WTC11 (cell line): ENCODE measurements at regions not wholly inside any gene's neighbourhood (a gene's known extent, or its start where the extent isn't known, plus 50 kb on each side); places are given as distances from the start of the nearest gene placed in this dataset.

Experiments
- ATAC-seq: fragments of 200-7000 bp; cut with Tn5 transposase; 2 replicates; pipeline ENCODE4 v1.10.0; 2021; ENCODE audit warnings: mild to moderate bottlenecking, moderate library complexity
- CTCF ChIA-PET: fragments of 300-600 bp; sonication (Branson Sonifier 250); formaldehyde crosslinking; loops from one replicate; lab custom pipeline; 2021; ENCODE audit warnings: antibody characterized with exemption; lab: Charles Lee
- POLR2A ChIA-PET: fragments of 350-600 bp; sonication (Branson Sonifier 250); formaldehyde crosslinking; loops from one replicate; lab custom pipeline; 2021; ENCODE audit warnings: antibody characterized with exemption; lab: Charles Lee
- DNase-seq: peaks from one replicate; pipeline ENCODE4 v3.0.0; 2021; ENCODE audit warnings: low spot score
- H3K27ac Mint-ChIP-seq: 2 replicates; pipeline ENCODE4 v1.8.0; 2021; ENCODE audit warnings: mixed read lengths
- H3K27me3 Mint-ChIP-seq: 2 replicates; pipeline ENCODE4 v1.8.0; 2021; ENCODE audit warnings: low read depth, mild to moderate bottlenecking, moderate library complexity, mixed read lengths
- H3K36me3 Mint-ChIP-seq: 2 replicates; pipeline ENCODE4 v1.8.0; 2021; ENCODE audit warnings: mixed read lengths
- H3K4me1 Mint-ChIP-seq: 2 replicates; pipeline ENCODE4 v1.8.0; 2022; ENCODE audit warnings: mixed read lengths
- H3K4me3 Mint-ChIP-seq: 2 replicates; pipeline ENCODE4 v1.8.0; 2021; ENCODE audit warnings: mild to moderate bottlenecking, moderate library complexity, mixed read lengths
- H3K9me3 Mint-ChIP-seq: 2 replicates; pipeline ENCODE4 v1.8.0; 2021; ENCODE audit warnings: mixed read lengths
- ATF1 ChIP-seq: sonication (generic); formaldehyde crosslinking; IDR thresholded peaks from 2 replicates; pipeline ENCODE4 v1.8.1; 2023; ENCODE audit warnings: mild to moderate bottlenecking, moderate library complexity, missing genetic modification reagents
- ATF2 ChIP-seq: sonication (generic); formaldehyde crosslinking; IDR thresholded peaks from 2 replicates; pipeline ENCODE4 v1.8.1; 2022; ENCODE audit warnings: low read depth, missing genetic modification reagents, borderline replicate concordance
- E2F1 ChIP-seq: sonication (generic); formaldehyde crosslinking; IDR thresholded peaks from 2 replicates; pipeline ENCODE4 v1.8.0; 2022; ENCODE audit warnings: mild to moderate bottlenecking, missing genetic modification reagents
- EMX1 ChIP-seq: fragments of 250-450 bp; sonication (Bioruptor Pico); IDR thresholded peaks from 2 replicates; pipeline ENCODE4 v1.8.0; 2021; ENCODE audit warnings: mild to moderate bottlenecking
- FOXK1 ChIP-seq: sonication (generic); formaldehyde crosslinking; IDR thresholded peaks from 2 replicates; pipeline ENCODE4 v1.8.0; 2022; ENCODE audit warnings: mild to moderate bottlenecking, moderate library complexity, missing genetic modification reagents
- IRF1 ChIP-seq: sonication (generic); formaldehyde crosslinking; IDR thresholded peaks from 2 replicates; pipeline ENCODE4 v1.8.0; 2023; ENCODE audit warnings: missing genetic modification reagents
- MYBL2 ChIP-seq: sonication (generic); formaldehyde crosslinking; IDR thresholded peaks from 2 replicates; pipeline ENCODE4 v1.8.1; 2023; ENCODE audit warnings: mild to moderate bottlenecking, moderate library complexity, missing genetic modification reagents
- NFE2L1 ChIP-seq: sonication (generic); formaldehyde crosslinking; IDR thresholded peaks from 2 replicates; pipeline ENCODE4 v1.8.1; 2023; ENCODE audit warnings: missing genetic modification reagents
- NR2C2 ChIP-seq: sonication (generic); formaldehyde crosslinking; IDR thresholded peaks from 2 replicates; pipeline ENCODE4 v1.8.0; 2022; ENCODE audit warnings: mild to moderate bottlenecking, missing genetic modification reagents
- PRDM15 ChIP-seq: sonication (generic); formaldehyde crosslinking; IDR thresholded peaks from 2 replicates; pipeline ENCODE4 v1.8.0; 2022; ENCODE audit warnings: missing genetic modification reagents
- PRRX2 ChIP-seq: fragments of 250-450 bp; sonication (Bioruptor Pico); IDR thresholded peaks from 2 replicates; pipeline ENCODE4 v1.8.0; 2021; ENCODE audit warnings: mild to moderate bottlenecking
- TEAD1 ChIP-seq: sonication (generic); formaldehyde crosslinking; IDR thresholded peaks from 2 replicates; pipeline ENCODE4 v1.8.0; 2022; ENCODE audit warnings: mild to moderate bottlenecking, missing genetic modification reagents
- ZNF263 ChIP-seq: sonication (generic); formaldehyde crosslinking; IDR thresholded peaks from 2 replicates; pipeline ENCODE4 v1.8.1; 2022; ENCODE audit warnings: low read depth, mild to moderate bottlenecking, moderate library complexity, missing genetic modification reagents
- ZNF317 ChIP-seq: sonication (generic); formaldehyde crosslinking; IDR thresholded peaks from 2 replicates; pipeline ENCODE4 v1.8.1; 2023; ENCODE audit warnings: low read depth, mild to moderate bottlenecking, moderate library complexity, missing genetic modification reagents, borderline replicate concordance
- ZNF416 ChIP-seq: fragments of 250-450 bp; sonication (Bioruptor Pico); IDR thresholded peaks from 2 replicates; pipeline ENCODE4 v1.9.0; 2021; ENCODE audit warnings: mild to moderate bottlenecking, inconsistent platforms
- TF ChIP-seq, protein P1 (sequence below): fragments of 200-600 bp; IDR thresholded peaks from 2 replicates; pipeline ENCODE4 v1.8.0; 2022; ENCODE audit warnings: antibody characterized with exemption
- TF ChIP-seq, protein P2 (sequence below): sonication (generic); formaldehyde crosslinking; IDR thresholded peaks from 2 replicates; pipeline ENCODE4 v1.8.1; 2023; ENCODE audit warnings: mild to moderate bottlenecking, moderate library complexity, missing genetic modification reagents

DNA sequence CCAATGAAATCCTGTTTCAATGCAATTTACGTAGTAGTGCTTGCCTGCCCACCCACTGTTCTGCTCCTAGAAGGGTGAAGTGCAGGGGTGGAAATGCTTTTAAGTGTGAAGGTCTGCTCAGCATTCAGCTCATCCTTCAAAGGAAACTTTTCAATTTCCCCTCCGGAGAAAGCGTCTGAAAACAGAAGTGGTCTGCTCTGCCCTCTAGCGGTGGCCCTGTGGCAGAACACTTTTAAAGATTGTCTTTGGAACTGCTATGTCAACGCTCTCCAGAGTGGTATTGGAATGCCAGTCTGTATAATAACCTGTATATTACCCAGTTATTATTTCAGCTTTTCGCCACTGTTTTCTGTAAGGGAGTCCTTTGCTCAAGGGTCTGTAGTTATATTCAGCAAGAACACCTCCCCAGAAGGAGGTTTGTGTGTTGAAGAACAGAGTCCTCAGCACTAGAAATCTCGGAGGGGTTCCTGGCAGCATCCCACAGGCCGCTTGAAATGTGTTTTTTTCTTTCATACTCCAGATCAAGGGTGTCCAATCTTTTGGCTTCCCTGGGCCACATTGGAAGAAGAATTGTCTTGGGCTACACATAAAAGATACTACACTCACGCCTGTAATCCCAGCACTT lies 63.1 kb upstream of the KLHL31 start:
- POLR2A ChIA-PET: no interaction called here
- Mint-ChIP-seq H3K4me3 (no peak overlapping the region), H3K36me3 (no peaks in the 10 kb centered on the region), H3K27ac (no peak overlapping the region), H3K4me1 (peaks cover 48% of the 10 kb centered on the region), H3K27me3 (no peaks in the 10 kb centered on the region), H3K9me3 (no peaks in the 10 kb centered on the region)
- CTCF ChIA-PET: interaction anchor here (0.6 to 5.8 kb wide), 60 partner anchors 9 to 625 kb away, joined by 3 to 107 read pairs (median 4); partner anchors contain the start of genes GCLC and LRRC1
- ATAC-seq (peak; percentile 64), DNase-seq (peak; percentile 56)
- TF ChIP-seq E2F1: no peak
- TF ChIP-seq, protein P1, sequence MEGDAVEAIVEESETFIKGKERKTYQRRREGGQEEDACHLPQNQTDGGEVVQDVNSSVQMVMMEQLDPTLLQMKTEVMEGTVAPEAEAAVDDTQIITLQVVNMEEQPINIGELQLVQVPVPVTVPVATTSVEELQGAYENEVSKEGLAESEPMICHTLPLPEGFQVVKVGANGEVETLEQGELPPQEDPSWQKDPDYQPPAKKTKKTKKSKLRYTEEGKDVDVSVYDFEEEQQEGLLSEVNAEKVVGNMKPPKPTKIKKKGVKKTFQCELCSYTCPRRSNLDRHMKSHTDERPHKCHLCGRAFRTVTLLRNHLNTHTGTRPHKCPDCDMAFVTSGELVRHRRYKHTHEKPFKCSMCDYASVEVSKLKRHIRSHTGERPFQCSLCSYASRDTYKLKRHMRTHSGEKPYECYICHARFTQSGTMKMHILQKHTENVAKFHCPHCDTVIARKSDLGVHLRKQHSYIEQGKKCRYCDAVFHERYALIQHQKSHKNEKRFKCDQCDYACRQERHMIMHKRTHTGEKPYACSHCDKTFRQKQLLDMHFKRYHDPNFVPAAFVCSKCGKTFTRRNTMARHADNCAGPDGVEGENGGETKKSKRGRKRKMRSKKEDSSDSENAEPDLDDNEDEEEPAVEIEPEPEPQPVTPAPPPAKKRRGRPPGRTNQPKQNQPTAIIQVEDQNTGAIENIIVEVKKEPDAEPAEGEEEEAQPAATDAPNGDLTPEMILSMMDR: peak; percentile 73

- ATAC-seq (no peak), DNase-seq (no peak)
- H3K4me1 Mint-ChIP-seq: peaks cover 51% of the 10 kb centered on the region
- no peak overlapping the region for H3K4me3 Mint-ChIP-seq
- TF ChIP-seq MYBL2 (no peak), NR2C2 (CRISPR knock-in tag) (no peak), PRDM15 (CRISPR knock-in tag) (no peak), ZNF263 (CRISPR knock-in tag) (no peak), IRF1 (CRISPR knock-in tag) (no peak), ATF1 (no peak), ZNF416 (CRISPR knock-in tag) (no peak), ZNF317 (no peak), PRRX2 (no peak), E2F1 (no peak), FOXK1 (no peak), ATF2 (CRISPR knock-in tag) (no peak), TEAD1 (CRISPR knock-in tag) (no peak), EMX1 (CRISPR knock-in tag) (no peak), NFE2L1 (no peak)
- TF ChIP-seq, protein P2, sequence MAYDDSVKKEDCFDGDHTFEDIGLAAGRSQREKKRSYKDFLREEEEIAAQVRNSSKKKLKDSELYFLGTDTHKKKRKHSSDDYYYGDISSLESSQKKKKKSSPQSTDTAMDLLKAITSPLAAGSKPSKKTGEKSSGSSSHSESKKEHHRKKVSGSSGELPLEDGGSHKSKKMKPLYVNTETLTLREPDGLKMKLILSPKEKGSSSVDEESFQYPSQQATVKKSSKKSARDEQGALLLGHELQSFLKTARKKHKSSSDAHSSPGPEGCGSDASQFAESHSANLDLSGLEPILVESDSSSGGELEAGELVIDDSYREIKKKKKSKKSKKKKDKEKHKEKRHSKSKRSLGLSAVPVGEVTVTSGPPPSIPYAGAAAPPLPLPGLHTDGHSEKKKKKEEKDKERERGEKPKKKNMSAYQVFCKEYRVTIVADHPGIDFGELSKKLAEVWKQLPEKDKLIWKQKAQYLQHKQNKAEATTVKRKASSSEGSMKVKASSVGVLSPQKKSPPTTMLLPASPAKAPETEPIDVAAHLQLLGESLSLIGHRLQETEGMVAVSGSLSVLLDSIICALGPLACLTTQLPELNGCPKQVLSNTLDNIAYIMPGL (CRISPR knock-in tag): no peak
- TF ChIP-seq, protein P1: no peak
- no peaks in the 10 kb centered on the region for H3K9me3 Mint-ChIP-seq
- ChIA-PET CTCF (interaction anchor here (0.7 to 5.8 kb wide), 24 partner anchors 9 to 624 kb away, joined by 3 to 107 read pairs (median 6); partner anchors contain the start of gene LRRC1), POLR2A (no interaction called here)
- no peaks in the 10 kb centered on the region for H3K36me3 Mint-ChIP-seq
- H3K27ac Mint-ChIP-seq: no peak overlapping the region
- no peaks in the 10 kb centered on the region for H3K27me3 Mint-ChIP-seq
These were observed 62.2 kb upstream of the KLHL31 start for GRCh38 chr6:53727748-53728147.
